ENCODE measurements at regions not wholly inside any gene's neighbourhood (a gene's known extent, or its start where the extent isn't known, plus 50 kb on each side); places are given as distances from the start of the nearest gene placed in this dataset.

GRCh38 chr14:55516776-55517175, 63.2 kb upstream of the KTN1 start:
- TF ChIP-seq POLR2A (IDR thresholded peaks at IDR 0.05) = no peak
- TF ChIP-seq, protein P1, sequence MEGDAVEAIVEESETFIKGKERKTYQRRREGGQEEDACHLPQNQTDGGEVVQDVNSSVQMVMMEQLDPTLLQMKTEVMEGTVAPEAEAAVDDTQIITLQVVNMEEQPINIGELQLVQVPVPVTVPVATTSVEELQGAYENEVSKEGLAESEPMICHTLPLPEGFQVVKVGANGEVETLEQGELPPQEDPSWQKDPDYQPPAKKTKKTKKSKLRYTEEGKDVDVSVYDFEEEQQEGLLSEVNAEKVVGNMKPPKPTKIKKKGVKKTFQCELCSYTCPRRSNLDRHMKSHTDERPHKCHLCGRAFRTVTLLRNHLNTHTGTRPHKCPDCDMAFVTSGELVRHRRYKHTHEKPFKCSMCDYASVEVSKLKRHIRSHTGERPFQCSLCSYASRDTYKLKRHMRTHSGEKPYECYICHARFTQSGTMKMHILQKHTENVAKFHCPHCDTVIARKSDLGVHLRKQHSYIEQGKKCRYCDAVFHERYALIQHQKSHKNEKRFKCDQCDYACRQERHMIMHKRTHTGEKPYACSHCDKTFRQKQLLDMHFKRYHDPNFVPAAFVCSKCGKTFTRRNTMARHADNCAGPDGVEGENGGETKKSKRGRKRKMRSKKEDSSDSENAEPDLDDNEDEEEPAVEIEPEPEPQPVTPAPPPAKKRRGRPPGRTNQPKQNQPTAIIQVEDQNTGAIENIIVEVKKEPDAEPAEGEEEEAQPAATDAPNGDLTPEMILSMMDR (IDR thresholded peaks at IDR 0.05) = no peak
